SK-N-SH (cell line): ENCODE measurements at regions not wholly inside any gene's neighbourhood (a gene's known extent, or its start where the extent isn't known, plus 50 kb on each side); places are given as distances from the start of the nearest gene placed in this dataset.

Experiments
- EP300 ChIP-seq, 2 experiments: IDR thresholded peaks; 2 replicates each; pipeline versions ENCODE4 v1.4.0 to v1.6.1; 2012; ENCODE audit warnings: borderline replicate concordance in 1 of 2, low read depth in 1 of 2, low read length in 1 of 2
- EZH2phosphoT487 ChIP-seq: fragments of 200-600 bp; sonication (generic); IDR thresholded peaks from 2 replicates; pipeline ENCODE4 v1.6.1; 2017; ENCODE audit warnings: low read depth, mixed run types, mild to moderate bottlenecking, antibody characterized with exemption, moderate library complexity, borderline replicate concordance
- FOSL2 ChIP-seq: IDR thresholded peaks from 2 replicates; pipeline ENCODE4 v1.4.0; 2012; ENCODE audit warnings: low read depth, mild to moderate bottlenecking, moderate library complexity, borderline replicate concordance
- FOXM1 ChIP-seq: IDR thresholded peaks from 2 replicates; pipeline ENCODE4 v1.4.0; 2012; ENCODE audit warnings: low read depth, mild to moderate bottlenecking
- NRF1 ChIP-seq: IDR thresholded peaks from 2 replicates; pipeline ENCODE4 v1.6.1; 2012; ENCODE audit warnings: low read depth, mild to moderate bottlenecking, low read length
- RFX5 ChIP-seq: IDR thresholded peaks from 2 replicates; pipeline ENCODE4 v1.6.1; 2012; ENCODE audit warnings: mild to moderate bottlenecking, improper control_type of control experiment, low read length
- TCF12 ChIP-seq: IDR thresholded peaks from 2 replicates; pipeline ENCODE4 v1.4.0; 2012
- YY1 ChIP-seq: IDR thresholded peaks from 2 replicates; pipeline ENCODE4 v1.4.0; 2012; ENCODE audit warnings: low read depth, mild to moderate bottlenecking
- TF ChIP-seq, protein P1 (sequence below): fragments of 200-600 bp; sonication (generic); IDR thresholded peaks from 2 replicates; pipeline ENCODE4 v1.6.1; 2017; ENCODE audit warnings: antibody characterized with exemption, mild to moderate bottlenecking, moderate library complexity

DNA sequence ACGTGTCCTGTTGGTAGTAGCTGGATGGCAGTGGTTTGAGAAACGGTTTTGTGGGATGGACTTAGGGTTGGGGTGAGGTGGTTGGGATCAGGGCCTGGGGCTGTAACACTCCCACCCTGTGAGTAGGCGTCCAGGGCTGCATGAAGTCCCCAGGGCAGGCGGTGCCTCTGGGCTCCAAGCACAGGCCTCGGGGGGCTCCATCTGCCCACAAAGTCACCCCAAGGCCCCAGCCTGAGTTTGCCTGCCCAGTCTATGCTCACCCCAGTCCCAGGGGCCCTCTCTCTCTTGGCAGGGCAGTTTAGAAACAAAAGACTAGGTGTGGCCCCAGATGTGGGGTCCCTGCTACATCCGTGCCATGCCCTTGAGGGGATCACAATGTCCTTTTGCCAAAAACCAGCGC, 86.9 kb upstream of the PRR23E start:
- TF ChIP-seq, protein P1, sequence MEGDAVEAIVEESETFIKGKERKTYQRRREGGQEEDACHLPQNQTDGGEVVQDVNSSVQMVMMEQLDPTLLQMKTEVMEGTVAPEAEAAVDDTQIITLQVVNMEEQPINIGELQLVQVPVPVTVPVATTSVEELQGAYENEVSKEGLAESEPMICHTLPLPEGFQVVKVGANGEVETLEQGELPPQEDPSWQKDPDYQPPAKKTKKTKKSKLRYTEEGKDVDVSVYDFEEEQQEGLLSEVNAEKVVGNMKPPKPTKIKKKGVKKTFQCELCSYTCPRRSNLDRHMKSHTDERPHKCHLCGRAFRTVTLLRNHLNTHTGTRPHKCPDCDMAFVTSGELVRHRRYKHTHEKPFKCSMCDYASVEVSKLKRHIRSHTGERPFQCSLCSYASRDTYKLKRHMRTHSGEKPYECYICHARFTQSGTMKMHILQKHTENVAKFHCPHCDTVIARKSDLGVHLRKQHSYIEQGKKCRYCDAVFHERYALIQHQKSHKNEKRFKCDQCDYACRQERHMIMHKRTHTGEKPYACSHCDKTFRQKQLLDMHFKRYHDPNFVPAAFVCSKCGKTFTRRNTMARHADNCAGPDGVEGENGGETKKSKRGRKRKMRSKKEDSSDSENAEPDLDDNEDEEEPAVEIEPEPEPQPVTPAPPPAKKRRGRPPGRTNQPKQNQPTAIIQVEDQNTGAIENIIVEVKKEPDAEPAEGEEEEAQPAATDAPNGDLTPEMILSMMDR = no peak
- TF ChIP-seq RFX5 (no peak), EP300 (IDR thresholded peaks at IDR 0.05; ENCODE audit: borderline replicate concordance in 1 of 2, low read depth in 1 of 2, low read length in 1 of 2) (no peak), YY1 (no peak), FOSL2 (no peak), TCF12 (no peak), NRF1 (no peak), EZH2phosphoT487 (no peak), FOXM1 (no peak)
